ENCODE measurements at regions not wholly inside any gene's neighbourhood (a gene's known extent, or its start where the extent isn't known, plus 50 kb on each side); places are given as distances from the start of the nearest gene placed in this dataset.

GRCh38 chr10:126783806-126784557 lies 113.5 kb upstream of the C10orf90 start:
- no peak for DNase-seq (ENCODE audit: low read depth)

GRCh38 chr10:126787201-126787600 lies 116.7 kb upstream of the C10orf90 start:
- DNase-seq (ENCODE audit: low read depth), result no peak

- no peak for DNase-seq (ENCODE audit: low read depth)
Observed at GRCh38 chr10:126795318-126795717, 109.9 kb upstream of the DOCK1 start.

- DNase-seq (ENCODE audit: low read depth), result no peak
Observed at GRCh38 chr10:126798649-126799048, 106.6 kb upstream of the DOCK1 start.

GRCh38 chr10:126803394-126803793 lies 101.8 kb upstream of the DOCK1 start:
- DNase-seq (ENCODE audit: low read depth), result no peak

- DNase-seq (ENCODE audit: low read depth), result no peak
Observed at GRCh38 chr10:126804396-126804795, 100.8 kb upstream of the DOCK1 start.

GRCh38 chr10:126806498-126806897 lies 98.7 kb upstream of the DOCK1 start:
- DNase-seq (ENCODE audit: low read depth), result no peak

- DNase-seq (ENCODE audit: low read depth), result no peak
Observed at GRCh38 chr10:126806991-126807702, 98.1 kb upstream of the DOCK1 start.

GRCh38 chr10:126808103-126808502 lies 97.1 kb upstream of the DOCK1 start:
- DNase-seq (ENCODE audit: low read depth), result no peak

GRCh38 chr10:126813432-126813831 lies 91.8 kb upstream of the DOCK1 start:
- no peak for DNase-seq (ENCODE audit: low read depth)

GRCh38 chr10:126833542-126833941 lies 71.7 kb upstream of the DOCK1 start:
- DNase-seq (ENCODE audit: low read depth), result no peak

GRCh38 chr10:126836009-126836408 lies 69.2 kb upstream of the DOCK1 start:
- no peak for DNase-seq (ENCODE audit: low read depth)

GRCh38 chr10:126838316-126838715 lies 66.9 kb upstream of the DOCK1 start:
- no peak for DNase-seq (ENCODE audit: low read depth)

GRCh38 chr10:126839094-126839761 lies 66.0 kb upstream of the DOCK1 start:
- DNase-seq (ENCODE audit: low read depth), result no peak

- DNase-seq (ENCODE audit: low read depth), result no peak
Observed at GRCh38 chr10:126840576-126841135, 64.6 kb upstream of the DOCK1 start.

- no peak for DNase-seq (ENCODE audit: low read depth)
Observed at GRCh38 chr10:126841341-126841895, 63.8 kb upstream of the DOCK1 start.

GRCh38 chr10:126842356-126842755 lies 62.9 kb upstream of the DOCK1 start:
- DNase-seq (ENCODE audit: low read depth), result no peak

- DNase-seq (ENCODE audit: low read depth), result no peak
Observed at GRCh38 chr10:126842836-126843235, 62.4 kb upstream of the DOCK1 start.

GRCh38 chr10:126843299-126843934 lies 61.8 kb upstream of the DOCK1 start:
- DNase-seq (ENCODE audit: low read depth), result no peak

- no peak for DNase-seq (ENCODE audit: low read depth)
Observed at GRCh38 chr10:126844406-126844805, 60.8 kb upstream of the DOCK1 start.

GRCh38 chr10:126846469-126846868 lies 58.8 kb upstream of the DOCK1 start:
- DNase-seq (ENCODE audit: low read depth), result no peak

GRCh38 chr10:126846959-126847358 lies 58.3 kb upstream of the DOCK1 start:
- no peak for DNase-seq (ENCODE audit: low read depth)

Data from CMK (cell line).